ENCODE measurements at regions not wholly inside any gene's neighbourhood (a gene's known extent, or its start where the extent isn't known, plus 50 kb on each side); places are given as distances from the start of the nearest gene placed in this dataset.

- Histone ChIP-seq H2AFZ (ENCODE audit: insufficient read depth, low read depth, low read length, poor library complexity, severe bottlenecking) (no peak overlapping the region), H3K4me2 (replicated peaks; ENCODE audit: extremely low read depth, low read length, poor library complexity, severe bottlenecking) (no peak overlapping the region)
- WGBS (ENCODE audit: insufficient coverage): 95% methylated on average over 5 of the region's 10 CpGs
Measured at GRCh38 chr13:40429706-40430545, 236.5 kb downstream of the FOXO1 start.

More at GRCh38 chr13:40429706-40430545, 236.5 kb downstream of the FOXO1 start:
- Histone ChIP-seq H3K4me1 (ENCODE audit: control insufficient read depth in 1 of 2, insufficient read depth in 2 of 2, low read length in 2 of 2) (peaks cover 33 to 36% of the 10 kb centered on the region in 2 donors), H3K9ac (ENCODE audit: insufficient read depth, low read length, poor library complexity, severe bottlenecking) (no peak overlapping the region), H3K27ac (ENCODE audit: low read depth in 1 of 2, low read length in 2 of 2) (no peak overlapping the region), H4K20me1 (ENCODE audit: insufficient read depth, low read length) (no peaks in the 10 kb centered on the region), H3K9me3 (replicated peaks in 1 of 2; ENCODE audit: control insufficient read depth in 1 of 2, insufficient read depth in 1 of 2, low read length in 2 of 2) (no peaks in the 10 kb centered on the region), H3K79me2 (ENCODE audit: insufficient read depth, low read length) (no peaks in the 10 kb centered on the region), H3K4me3 (replicated peaks in 1 of 3; ENCODE audit: low read depth in 2 of 3, low read length in 3 of 3) (no peak overlapping the region), H3K27me3 (ENCODE audit: control insufficient read depth in 2 of 2, insufficient read depth in 2 of 2, low read length in 2 of 2) (no peaks in the 10 kb centered on the region), H3K36me3 (replicated peaks in 1 of 2; ENCODE audit: control insufficient read depth in 1 of 2, insufficient read depth in 2 of 2, low read length in 2 of 2) (no peaks in the 10 kb centered on the region)
- Mint-ChIP-seq H3K27ac (peak overlapping the region in 2 of 7 donors; percentile 19 to 66), H3K27me3 (ENCODE audit: low read depth in 3 of 3) (peaks cover 0 to 3% (median 2%) of the 10 kb centered on the region in 3 donors), H3K4me1 (peaks cover 41% of the 10 kb centered on the region), H3K9me3 (peaks cover 0 to 3% (median 0%) of the 10 kb centered on the region in 7 donors), H3K36me3 (peaks cover 0 to 3% of the 10 kb centered on the region in 2 donors), H3K4me3 (no peak overlapping the region)
- DNase-seq: peak in 2 of 3 donors; percentile 32 to 34
- no peak for TF ChIP-seq CTCF (IDR thresholded peaks at IDR 0.05)
- intact Hi-C loops (cut with micrococcal nuclease): no loop called here
